GM23338 (cell line): ENCODE measurements at regions not wholly inside any gene's neighbourhood (a gene's known extent, or its start where the extent isn't known, plus 50 kb on each side); places are given as distances from the start of the nearest gene placed in this dataset.

Experiments
- ATAC-seq: fragments of 200-7000 bp; cut with Tn5 transposase; 3 replicates; pipeline ENCODE4 v1.9.1; 2020
- DNase-seq: peaks from one replicate; pipeline ENCODE4 v3.0.0-alpha.2; 2015; ENCODE audit warnings: low spot score
- H2AFZ ChIP-seq: fragments of 200-600 bp; sonication (generic); 2 replicates; pipeline ENCODE4 v1.8.0; 2016; ENCODE audit warnings: antibody characterized with exemption, mild to moderate bottlenecking, moderate library complexity
- H3F3A ChIP-seq: fragments of 200-600 bp; sonication (generic); replicated peaks from 2 replicates; pipeline ENCODE4 v1.8.0; 2017; ENCODE audit warnings: antibody characterized with exemption, mixed run types, low read depth
- H3K27ac ChIP-seq: fragments of 200-600 bp; sonication (generic); 2 replicates; pipeline ENCODE4 v1.6.1; 2016; ENCODE audit warnings: low read depth
- H3K27me3 ChIP-seq: fragments of 200-600 bp; sonication (generic); 2 replicates; pipeline ENCODE4 v1.8.0; 2016; ENCODE audit warnings: mild to moderate bottlenecking, mixed run types, moderate library complexity; ENCODE audit not compliant: insufficient read depth
- H3K36me3 ChIP-seq: fragments of 200-600 bp; sonication (generic); 2 replicates; pipeline ENCODE4 v1.8.0; 2016; ENCODE audit warnings: mild to moderate bottlenecking; ENCODE audit not compliant: insufficient read depth
- H3K4me1 ChIP-seq: fragments of 200-600 bp; sonication (generic); 2 replicates; pipeline ENCODE4 v1.8.0; 2016; ENCODE audit warnings: mild to moderate bottlenecking, moderate library complexity; ENCODE audit not compliant: insufficient read depth
- H3K4me2 ChIP-seq: fragments of 200-600 bp; sonication (generic); 2 replicates; pipeline ENCODE4 v1.7.1; 2017; ENCODE audit warnings: mixed run types
- H3K4me3 ChIP-seq: fragments of 200-600 bp; sonication (generic); 2 replicates; pipeline ENCODE4 v1.6.1; 2016; ENCODE audit warnings: mixed run types
- H3K79me2 ChIP-seq: fragments of 200-600 bp; sonication (generic); replicated peaks from 2 replicates; pipeline ENCODE4 v1.8.0; 2017; ENCODE audit warnings: mild to moderate bottlenecking; ENCODE audit not compliant: insufficient read depth
- H3K9me2 ChIP-seq: fragments of 200-600 bp; sonication (generic); 2 replicates; pipeline ENCODE4 v1.8.0; 2017; ENCODE audit not compliant: insufficient read depth
- H4K20me1 ChIP-seq: fragments of 200-600 bp; sonication (generic); replicated peaks from 2 replicates; pipeline ENCODE4 v1.8.0; 2017; ENCODE audit warnings: mild to moderate bottlenecking; ENCODE audit not compliant: insufficient read depth
- H3K27ac Mint-ChIP-seq: 2 replicates; pipeline ENCODE4 v1.8.0; 2020; ENCODE audit warnings: inconsistent platforms, mild to moderate bottlenecking, moderate library complexity, mixed read lengths
- H3K27me3 Mint-ChIP-seq: 3 replicates; pipeline ENCODE4 v1.8.0; 2022; ENCODE audit warnings: low read depth, mild to moderate bottlenecking, moderate library complexity, mixed read lengths, inconsistent platforms; ENCODE audit not compliant: insufficient read depth, poor library complexity
- H3K36me3 Mint-ChIP-seq: 3 replicates; pipeline ENCODE4 v1.8.0; 2021; ENCODE audit warnings: low read depth, mild to moderate bottlenecking, inconsistent platforms, moderate library complexity, mixed read lengths
- H3K4me1 Mint-ChIP-seq: 3 replicates; pipeline ENCODE4 v1.8.0; 2020; ENCODE audit warnings: mild to moderate bottlenecking, inconsistent platforms, mixed read lengths
- H3K4me3 Mint-ChIP-seq: 3 replicates; pipeline ENCODE4 v1.8.0; 2021; ENCODE audit warnings: moderate library complexity, mild to moderate bottlenecking, inconsistent platforms, mixed read lengths
- H3K9me3 Mint-ChIP-seq: 3 replicates; pipeline ENCODE4 v1.8.0; 2020; ENCODE audit warnings: moderate library complexity, mild to moderate bottlenecking, inconsistent platforms, mixed read lengths
- CREB1 ChIP-seq: fragments of 250-450 bp; sonication (Bioruptor Pico); IDR thresholded peaks from 2 replicates; pipeline ENCODE4 v1.5.0; 2020; ENCODE audit warnings: low read depth, mild to moderate bottlenecking, moderate library complexity
- EZH2 ChIP-seq: fragments of 200-600 bp; sonication (generic); IDR thresholded peaks from one replicate; pipeline ENCODE4 v1.8.0; 2017; ENCODE audit warnings: antibody characterized with exemption, mild to moderate bottlenecking, low read depth; ENCODE audit not compliant: unreplicated experiment
- EZH2phosphoT487 ChIP-seq: fragments of 200-600 bp; sonication (generic); IDR thresholded peaks from one replicate; pipeline ENCODE4 v1.8.1; 2018; ENCODE audit warnings: antibody characterized with exemption; ENCODE audit not compliant: unreplicated experiment
- JUNB ChIP-seq: IDR thresholded peaks from one replicate; pipeline ENCODE4 v1.6.1; 2016; ENCODE audit warnings: antibody characterized with exemption; ENCODE audit not compliant: unreplicated experiment
- NANOG ChIP-seq: IDR thresholded peaks from 2 replicates; pipeline ENCODE4 v1.6.1; 2016; ENCODE audit warnings: antibody characterized with exemption, borderline replicate concordance
- POLR2AphosphoS5 ChIP-seq: IDR thresholded peaks from 2 replicates; pipeline ENCODE4 v1.6.1; 2016; ENCODE audit warnings: antibody characterized with exemption, low read depth
- STAT1 ChIP-seq: IDR thresholded peaks from one replicate; pipeline ENCODE4 v1.6.1; 2016; ENCODE audit warnings: antibody characterized with exemption; ENCODE audit not compliant: unreplicated experiment
- ZNF114 ChIP-seq: fragments of 250-450 bp; sonication (Bioruptor Pico); IDR thresholded peaks from 2 replicates; pipeline ENCODE4 v1.5.0; 2020; ENCODE audit warnings: mild to moderate bottlenecking, moderate library complexity
- ZNF331 ChIP-seq: fragments of 250-450 bp; sonication (Bioruptor Pico); IDR thresholded peaks from 2 replicates; pipeline ENCODE4 v1.5.0; 2020; ENCODE audit warnings: low read depth, mild to moderate bottlenecking, moderate library complexity
- TF ChIP-seq, protein P1 (sequence below): IDR thresholded peaks from 2 replicates; pipeline ENCODE4 v1.6.1; 2016; ENCODE audit warnings: antibody characterized with exemption
- TF ChIP-seq, protein P2 (sequence below): IDR thresholded peaks from one replicate; pipeline ENCODE4 v1.6.1; 2018; ENCODE audit warnings: antibody characterized with exemption; ENCODE audit not compliant: unreplicated experiment
- TF ChIP-seq, protein P3 (sequence below): fragments of 250-450 bp; sonication (Bioruptor Pico); IDR thresholded peaks from 2 replicates; pipeline ENCODE4 v1.5.0; 2020; ENCODE audit warnings: mild to moderate bottlenecking, moderate library complexity
- TF ChIP-seq, protein P4 (sequence below), 2 experiments: fragments of 200-600 bp in 1 of 2; sonication (generic) in 1 of 2; conservative IDR thresholded peaks; 2 replicates each; pipeline versions ENCODE4 v1.5.1 to v1.6.1; 2016 to 2017; ENCODE audit warnings: antibody characterized with exemption in 2 of 2, low read depth in 2 of 2, mild to moderate bottlenecking in 2 of 2, moderate library complexity in 1 of 2

DNA sequence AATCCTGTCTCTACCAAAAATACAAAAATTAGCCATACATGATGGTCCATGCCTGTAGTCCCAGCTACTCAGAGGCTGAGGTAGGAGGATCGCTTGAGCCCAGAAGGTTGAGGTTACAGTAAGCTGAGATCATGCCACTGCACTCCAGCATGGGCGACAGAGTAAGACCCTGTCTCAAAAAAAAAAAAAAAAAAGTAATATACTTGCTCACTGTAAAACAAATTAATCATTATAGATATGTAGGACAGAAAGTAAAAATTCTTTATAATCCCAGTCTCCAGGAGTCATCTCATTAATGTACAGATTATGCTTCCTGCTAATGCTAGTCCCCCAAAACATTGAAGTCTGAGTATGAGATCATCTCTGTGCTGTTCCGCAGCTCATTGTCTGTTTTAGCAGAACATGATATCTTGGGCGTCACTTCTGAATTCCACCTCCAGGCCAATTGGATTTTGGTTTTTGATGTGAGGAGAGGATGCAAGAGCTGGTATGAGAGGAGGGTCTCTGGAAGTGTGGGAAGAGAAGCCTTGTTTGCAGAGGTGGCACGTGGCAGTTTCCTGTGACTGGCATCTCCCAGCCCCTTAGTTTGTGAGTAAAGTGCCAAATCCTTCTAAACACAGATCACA, 75.4 kb upstream of the NPAS1 start:
- no peaks in the 10 kb centered on the region; the same call in 2 of the 3 replicates for H3K9me3 Mint-ChIP-seq

More for the DNA sequence above, 75.4 kb upstream of the NPAS1 start:
- Histone ChIP-seq H3K4me3 (no peak overlapping the region), H3K36me3 (peaks cover 9% of the 10 kb centered on the region), H3K4me2 (peak overlapping the region; percentile 31; the same call in 1 of the 2 replicates), H3F3A (0 out of 2 replicates have a peak, but pooled peaks cover 9% of the 10 kb centered on the region), H3K79me2 (peaks cover 32% of the 10 kb centered on the region), H3K9me2 (no peaks in the 10 kb centered on the region), H2AFZ (no peak overlapping the region), H4K20me1 (peaks cover 18% of the 10 kb centered on the region), H3K27ac (peak overlapping the region; percentile 79), H3K27me3 (no peaks in the 10 kb centered on the region), H3K4me1 (peaks cover 20% of the 10 kb centered on the region)
- TF ChIP-seq EZH2 = no peak
- TF ChIP-seq, protein P1, sequence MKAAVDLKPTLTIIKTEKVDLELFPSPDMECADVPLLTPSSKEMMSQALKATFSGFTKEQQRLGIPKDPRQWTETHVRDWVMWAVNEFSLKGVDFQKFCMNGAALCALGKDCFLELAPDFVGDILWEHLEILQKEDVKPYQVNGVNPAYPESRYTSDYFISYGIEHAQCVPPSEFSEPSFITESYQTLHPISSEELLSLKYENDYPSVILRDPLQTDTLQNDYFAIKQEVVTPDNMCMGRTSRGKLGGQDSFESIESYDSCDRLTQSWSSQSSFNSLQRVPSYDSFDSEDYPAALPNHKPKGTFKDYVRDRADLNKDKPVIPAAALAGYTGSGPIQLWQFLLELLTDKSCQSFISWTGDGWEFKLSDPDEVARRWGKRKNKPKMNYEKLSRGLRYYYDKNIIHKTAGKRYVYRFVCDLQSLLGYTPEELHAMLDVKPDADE = no peak
- no peak for TF ChIP-seq NANOG
- TF ChIP-seq, protein P2, sequence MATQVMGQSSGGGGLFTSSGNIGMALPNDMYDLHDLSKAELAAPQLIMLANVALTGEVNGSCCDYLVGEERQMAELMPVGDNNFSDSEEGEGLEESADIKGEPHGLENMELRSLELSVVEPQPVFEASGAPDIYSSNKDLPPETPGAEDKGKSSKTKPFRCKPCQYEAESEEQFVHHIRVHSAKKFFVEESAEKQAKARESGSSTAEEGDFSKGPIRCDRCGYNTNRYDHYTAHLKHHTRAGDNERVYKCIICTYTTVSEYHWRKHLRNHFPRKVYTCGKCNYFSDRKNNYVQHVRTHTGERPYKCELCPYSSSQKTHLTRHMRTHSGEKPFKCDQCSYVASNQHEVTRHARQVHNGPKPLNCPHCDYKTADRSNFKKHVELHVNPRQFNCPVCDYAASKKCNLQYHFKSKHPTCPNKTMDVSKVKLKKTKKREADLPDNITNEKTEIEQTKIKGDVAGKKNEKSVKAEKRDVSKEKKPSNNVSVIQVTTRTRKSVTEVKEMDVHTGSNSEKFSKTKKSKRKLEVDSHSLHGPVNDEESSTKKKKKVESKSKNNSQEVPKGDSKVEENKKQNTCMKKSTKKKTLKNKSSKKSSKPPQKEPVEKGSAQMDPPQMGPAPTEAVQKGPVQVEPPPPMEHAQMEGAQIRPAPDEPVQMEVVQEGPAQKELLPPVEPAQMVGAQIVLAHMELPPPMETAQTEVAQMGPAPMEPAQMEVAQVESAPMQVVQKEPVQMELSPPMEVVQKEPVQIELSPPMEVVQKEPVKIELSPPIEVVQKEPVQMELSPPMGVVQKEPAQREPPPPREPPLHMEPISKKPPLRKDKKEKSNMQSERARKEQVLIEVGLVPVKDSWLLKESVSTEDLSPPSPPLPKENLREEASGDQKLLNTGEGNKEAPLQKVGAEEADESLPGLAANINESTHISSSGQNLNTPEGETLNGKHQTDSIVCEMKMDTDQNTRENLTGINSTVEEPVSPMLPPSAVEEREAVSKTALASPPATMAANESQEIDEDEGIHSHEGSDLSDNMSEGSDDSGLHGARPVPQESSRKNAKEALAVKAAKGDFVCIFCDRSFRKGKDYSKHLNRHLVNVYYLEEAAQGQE = no peak
- no peak for TF ChIP-seq STAT1
- TF ChIP-seq ZNF114 (CRISPR knock-in tag) = no peak
- TF ChIP-seq POLR2AphosphoS5 = no peak
- TF ChIP-seq, protein P3, sequence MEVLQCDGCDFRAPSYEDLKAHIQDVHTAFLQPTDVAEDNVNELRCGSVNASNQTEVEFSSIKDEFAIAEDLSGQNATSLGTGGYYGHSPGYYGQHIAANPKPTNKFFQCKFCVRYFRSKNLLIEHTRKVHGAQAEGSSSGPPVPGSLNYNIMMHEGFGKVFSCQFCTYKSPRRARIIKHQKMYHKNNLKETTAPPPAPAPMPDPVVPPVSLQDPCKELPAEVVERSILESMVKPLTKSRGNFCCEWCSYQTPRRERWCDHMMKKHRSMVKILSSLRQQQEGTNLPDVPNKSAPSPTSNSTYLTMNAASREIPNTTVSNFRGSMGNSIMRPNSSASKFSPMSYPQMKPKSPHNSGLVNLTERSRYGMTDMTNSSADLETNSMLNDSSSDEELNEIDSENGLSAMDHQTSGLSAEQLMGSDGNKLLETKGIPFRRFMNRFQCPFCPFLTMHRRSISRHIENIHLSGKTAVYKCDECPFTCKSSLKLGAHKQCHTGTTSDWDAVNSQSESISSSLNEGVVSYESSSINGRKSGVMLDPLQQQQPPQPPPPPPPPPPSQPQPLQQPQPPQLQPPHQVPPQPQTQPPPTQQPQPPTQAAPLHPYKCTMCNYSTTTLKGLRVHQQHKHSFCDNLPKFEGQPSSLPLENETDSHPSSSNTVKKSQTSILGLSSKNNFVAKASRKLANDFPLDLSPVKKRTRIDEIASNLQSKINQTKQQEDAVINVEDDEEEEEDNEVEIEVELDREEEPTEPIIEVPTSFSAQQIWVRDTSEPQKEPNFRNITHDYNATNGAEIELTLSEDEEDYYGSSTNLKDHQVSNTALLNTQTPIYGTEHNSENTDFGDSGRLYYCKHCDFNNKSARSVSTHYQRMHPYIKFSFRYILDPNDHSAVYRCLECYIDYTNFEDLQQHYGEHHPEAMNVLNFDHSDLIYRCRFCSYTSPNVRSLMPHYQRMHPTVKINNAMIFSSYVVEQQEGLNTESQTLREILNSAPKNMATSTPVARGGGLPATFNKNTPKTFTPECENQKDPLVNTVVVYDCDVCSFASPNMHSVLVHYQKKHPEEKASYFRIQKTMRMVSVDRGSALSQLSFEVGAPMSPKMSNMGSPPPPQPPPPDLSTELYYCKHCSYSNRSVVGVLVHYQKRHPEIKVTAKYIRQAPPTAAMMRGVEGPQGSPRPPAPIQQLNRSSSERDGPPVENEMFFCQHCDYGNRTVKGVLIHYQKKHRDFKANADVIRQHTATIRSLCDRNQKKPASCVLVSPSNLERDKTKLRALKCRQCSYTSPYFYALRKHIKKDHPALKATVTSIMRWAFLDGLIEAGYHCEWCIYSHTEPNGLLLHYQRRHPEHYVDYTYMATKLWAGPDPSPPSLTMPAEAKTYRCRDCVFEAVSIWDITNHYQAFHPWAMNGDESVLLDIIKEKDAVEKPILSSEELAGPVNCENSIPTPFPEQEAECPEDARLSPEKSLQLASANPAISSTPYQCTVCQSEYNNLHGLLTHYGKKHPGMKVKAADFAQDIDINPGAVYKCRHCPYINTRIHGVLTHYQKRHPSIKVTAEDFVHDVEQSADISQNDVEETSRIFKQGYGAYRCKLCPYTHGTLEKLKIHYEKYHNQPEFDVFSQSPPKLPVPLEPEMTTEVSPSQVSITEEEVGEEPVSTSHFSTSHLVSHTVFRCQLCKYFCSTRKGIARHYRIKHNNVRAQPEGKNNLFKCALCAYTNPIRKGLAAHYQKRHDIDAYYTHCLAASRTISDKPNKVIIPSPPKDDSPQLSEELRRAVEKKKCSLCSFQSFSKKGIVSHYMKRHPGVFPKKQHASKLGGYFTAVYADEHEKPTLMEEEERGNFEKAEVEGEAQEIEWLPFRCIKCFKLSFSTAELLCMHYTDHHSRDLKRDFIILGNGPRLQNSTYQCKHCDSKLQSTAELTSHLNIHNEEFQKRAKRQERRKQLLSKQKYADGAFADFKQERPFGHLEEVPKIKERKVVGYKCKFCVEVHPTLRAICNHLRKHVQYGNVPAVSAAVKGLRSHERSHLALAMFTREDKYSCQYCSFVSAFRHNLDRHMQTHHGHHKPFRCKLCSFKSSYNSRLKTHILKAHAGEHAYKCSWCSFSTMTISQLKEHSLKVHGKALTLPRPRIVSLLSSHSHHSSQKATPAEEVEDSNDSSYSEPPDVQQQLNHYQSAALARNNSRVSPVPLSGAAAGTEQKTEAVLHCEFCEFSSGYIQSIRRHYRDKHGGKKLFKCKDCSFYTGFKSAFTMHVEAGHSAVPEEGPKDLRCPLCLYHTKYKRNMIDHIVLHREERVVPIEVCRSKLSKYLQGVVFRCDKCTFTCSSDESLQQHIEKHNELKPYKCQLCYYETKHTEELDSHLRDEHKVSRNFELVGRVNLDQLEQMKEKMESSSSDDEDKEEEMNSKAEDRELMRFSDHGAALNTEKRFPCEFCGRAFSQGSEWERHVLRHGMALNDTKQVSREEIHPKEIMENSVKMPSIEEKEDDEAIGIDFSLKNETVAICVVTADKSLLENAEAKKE (CRISPR knock-in tag) = no peak
- no peak for TF ChIP-seq EZH2phosphoT487
- TF ChIP-seq ZNF331 = no peak
- TF ChIP-seq, protein P4, sequence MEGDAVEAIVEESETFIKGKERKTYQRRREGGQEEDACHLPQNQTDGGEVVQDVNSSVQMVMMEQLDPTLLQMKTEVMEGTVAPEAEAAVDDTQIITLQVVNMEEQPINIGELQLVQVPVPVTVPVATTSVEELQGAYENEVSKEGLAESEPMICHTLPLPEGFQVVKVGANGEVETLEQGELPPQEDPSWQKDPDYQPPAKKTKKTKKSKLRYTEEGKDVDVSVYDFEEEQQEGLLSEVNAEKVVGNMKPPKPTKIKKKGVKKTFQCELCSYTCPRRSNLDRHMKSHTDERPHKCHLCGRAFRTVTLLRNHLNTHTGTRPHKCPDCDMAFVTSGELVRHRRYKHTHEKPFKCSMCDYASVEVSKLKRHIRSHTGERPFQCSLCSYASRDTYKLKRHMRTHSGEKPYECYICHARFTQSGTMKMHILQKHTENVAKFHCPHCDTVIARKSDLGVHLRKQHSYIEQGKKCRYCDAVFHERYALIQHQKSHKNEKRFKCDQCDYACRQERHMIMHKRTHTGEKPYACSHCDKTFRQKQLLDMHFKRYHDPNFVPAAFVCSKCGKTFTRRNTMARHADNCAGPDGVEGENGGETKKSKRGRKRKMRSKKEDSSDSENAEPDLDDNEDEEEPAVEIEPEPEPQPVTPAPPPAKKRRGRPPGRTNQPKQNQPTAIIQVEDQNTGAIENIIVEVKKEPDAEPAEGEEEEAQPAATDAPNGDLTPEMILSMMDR (conservative IDR thresholded peaks at IDR 0.05; ENCODE audit: low read depth in 2 of 2) = no peak
- no peak for TF ChIP-seq JUNB
- no peak for TF ChIP-seq CREB1 (CRISPR knock-in tag)
- Mint-ChIP-seq H3K36me3 (peaks cover 45% of the 10 kb centered on the region), H3K4me3 (no peak overlapping the region), H3K27me3 (peaks cover 3% of the 10 kb centered on the region), H3K27ac (no peak overlapping the region), H3K4me1 (peaks cover 20% of the 10 kb centered on the region)
- ATAC-seq = no peak
- DNase-seq = no peak
